GM10248 (cell line): ENCODE measurements at regions not wholly inside any gene's neighbourhood (a gene's known extent, or its start where the extent isn't known, plus 50 kb on each side); places are given as distances from the start of the nearest gene placed in this dataset.
"Not testable (repeated sequence)": the region's sequence is repeated elsewhere in the genome, so short reads cannot be mapped to it uniquely, and the experiment has no call there.

ENCODE experiments used
- CTCF ChIA-PET: fragments of 300-600 bp; sonication (Branson Sonifier 250); formaldehyde crosslinking; extraction: SDS; loops from one replicate; lab custom pipeline; 2021; ENCODE audit warnings: antibody characterized with exemption; lab: Yijun Ruan, JAX
- POLR2A ChIA-PET: fragments of 350-650 bp; sonication (Branson Sonifier 250); formaldehyde crosslinking; extraction: SDS; loops from one replicate; lab custom pipeline; 2020; ENCODE audit warnings: antibody characterized with exemption; lab: Yijun Ruan, JAX
- DNase-seq: peaks from one replicate; pipeline ENCODE4 v3.0.0; 2012; ENCODE audit errors: extremely low spot score
- CTCF ChIP-seq: IDR thresholded peaks from 2 replicates; pipeline ENCODE4 v1.5.1; 2012; ENCODE audit warnings: mild to moderate bottlenecking, low read depth; ENCODE audit errors: extremely low read depth, missing control alignments, control extremely low read depth

GRCh38 chr5:44691802-44692201, 116.9 kb upstream of the MRPS30 start:
- POLR2A ChIA-PET = no interaction called here
- DNase-seq = no peak
- CTCF ChIA-PET = no interaction called here
- TF ChIP-seq CTCF = no peak

- TF ChIP-seq CTCF = no peak
- POLR2A ChIA-PET = no interaction called here
- CTCF ChIA-PET = no interaction called here
- no peak for DNase-seq
These were observed 126.8 kb upstream of the MRPS30 start for GRCh38 chr5:44681906-44682305.

- POLR2A ChIA-PET = no interaction called here
- TF ChIP-seq CTCF = no peak
- CTCF ChIA-PET = interaction anchor here (0.9 kb wide), 1 partner anchor 47 kb away, joined by 3 read pairs; no protein-coding TSS in a partner anchor
- no peak for DNase-seq
These were observed 129.5 kb upstream of the MRPS30 start for GRCh38 chr5:44679214-44679613.

GRCh38 chr5:44675296-44675695, 133.5 kb upstream of the MRPS30 start:
- DNase-seq = no peak
- CTCF ChIA-PET = no interaction called here
- POLR2A ChIA-PET = no interaction called here
- TF ChIP-seq CTCF = no peak

GRCh38 chr5:44674461-44674860, 134.3 kb upstream of the MRPS30 start:
- DNase-seq = no peak
- CTCF ChIA-PET = no interaction called here
- POLR2A ChIA-PET = no interaction called here
- no peak for TF ChIP-seq CTCF

GRCh38 chr5:44668471-44668870, 140.3 kb upstream of the MRPS30 start:
- POLR2A ChIA-PET, DNase-seq: not testable (repeated sequence)

GRCh38 chr5:44665101-44665701, 143.5 kb upstream of the MRPS30 start:
- ChIA-PET CTCF (no interaction called here), POLR2A (no interaction called here)
- no peak for DNase-seq
- no peak for TF ChIP-seq CTCF

More at GRCh38 chr5:44668471-44668870, 140.3 kb upstream of the MRPS30 start:
- CTCF ChIA-PET = not testable (repeated sequence)
